ENCODE measurements at regions not wholly inside any gene's neighbourhood (a gene's known extent, or its start where the extent isn't known, plus 50 kb on each side); places are given as distances from the start of the nearest gene placed in this dataset.

DNA sequence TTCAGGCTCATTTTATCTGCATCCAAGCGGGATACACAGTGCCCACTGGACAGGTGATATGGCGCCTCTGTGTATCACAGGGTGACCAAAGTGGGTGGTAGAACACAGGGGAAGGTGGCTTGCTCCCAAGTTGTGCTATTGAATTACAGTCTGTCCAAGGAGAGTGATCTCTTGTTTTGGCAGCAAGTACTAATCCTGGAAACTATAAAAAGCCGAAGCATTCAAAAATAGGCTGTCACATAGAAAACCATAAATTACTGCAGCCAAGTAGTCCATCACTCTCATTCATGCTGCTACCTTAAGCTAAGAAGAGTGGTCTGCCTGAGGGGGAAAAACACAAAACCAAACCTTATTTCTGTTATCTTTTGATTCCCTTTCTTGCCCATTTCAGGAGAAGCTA is 237.1 kb upstream of the POU3F3 start:
- no peak for DNase-seq (ENCODE audit: low spot score)

DNA sequence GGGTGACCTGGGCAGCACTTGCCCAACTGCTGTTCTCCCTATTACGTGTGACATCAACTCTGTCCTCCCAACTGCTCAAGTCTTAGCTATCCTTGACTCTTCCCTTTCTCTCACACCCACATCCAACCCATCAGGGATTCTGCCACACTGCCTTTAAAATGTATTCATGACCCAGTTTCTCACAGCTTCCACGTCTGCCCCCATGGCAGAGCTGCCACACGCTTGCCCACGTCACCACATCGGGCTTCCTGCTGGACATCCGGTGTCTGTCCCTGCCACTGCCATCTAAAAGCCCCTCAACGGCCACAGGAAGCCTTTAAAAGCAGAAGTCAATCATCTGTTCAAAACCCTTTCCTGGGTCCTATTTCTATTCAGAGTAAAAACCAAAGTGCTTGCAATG is 233.1 kb upstream of the POU3F3 start:
- DNase-seq (ENCODE audit: low spot score): no peak

DNA sequence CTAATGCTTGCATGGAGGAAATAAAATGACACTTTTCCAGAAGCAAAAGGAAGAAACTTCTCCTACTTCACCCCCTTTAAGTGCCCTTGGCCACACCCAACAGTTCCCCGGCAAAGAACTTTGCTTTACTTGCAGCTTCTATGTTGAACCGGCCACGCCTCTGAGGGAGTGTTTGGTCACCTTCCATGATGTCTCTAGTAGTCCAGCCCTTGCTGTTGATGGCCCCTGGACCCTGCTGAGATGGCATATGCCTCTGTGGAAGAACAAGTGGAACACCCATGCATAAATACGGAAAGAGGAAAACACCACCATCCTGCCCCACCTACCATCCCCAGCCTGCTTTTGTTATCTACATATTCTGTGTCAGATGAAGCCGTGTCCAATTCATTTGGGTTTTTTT is 218.3 kb upstream of the POU3F3 start:
- no peak for DNase-seq (ENCODE audit: low spot score)

DNA sequence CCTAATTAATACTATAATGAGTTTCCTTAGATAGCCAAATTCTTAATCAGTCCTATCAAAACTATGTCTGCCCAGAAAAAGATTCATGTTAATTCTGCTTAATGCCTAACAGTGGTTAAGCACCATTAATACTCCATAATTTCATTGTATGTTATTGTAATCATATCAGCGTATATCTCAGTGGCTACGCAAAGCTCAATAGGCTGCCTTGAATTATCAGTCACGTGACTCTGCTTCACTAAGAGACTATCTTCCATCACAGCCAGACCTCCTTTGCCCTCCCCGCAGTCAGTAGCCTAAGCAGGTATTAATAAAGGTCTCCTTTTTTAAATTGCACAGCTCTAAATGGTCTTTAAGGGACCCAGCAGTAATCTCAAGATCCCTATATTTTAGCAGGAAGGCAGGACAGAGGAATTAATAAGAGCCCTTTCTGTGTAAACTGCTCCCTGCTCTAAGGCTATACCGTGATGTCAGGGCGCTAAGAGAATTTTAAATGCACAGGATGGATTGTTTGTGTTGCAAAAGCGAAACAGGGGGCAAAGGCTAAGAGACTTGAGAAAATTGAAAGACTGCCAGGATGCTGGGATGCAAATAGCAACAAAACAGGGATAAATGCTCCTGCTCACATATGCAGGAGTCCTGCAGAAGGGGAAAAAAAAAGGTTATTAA is 215.6 kb upstream of the POU3F3 start:
- DNase-seq (ENCODE audit: low spot score): no peak

DNA sequence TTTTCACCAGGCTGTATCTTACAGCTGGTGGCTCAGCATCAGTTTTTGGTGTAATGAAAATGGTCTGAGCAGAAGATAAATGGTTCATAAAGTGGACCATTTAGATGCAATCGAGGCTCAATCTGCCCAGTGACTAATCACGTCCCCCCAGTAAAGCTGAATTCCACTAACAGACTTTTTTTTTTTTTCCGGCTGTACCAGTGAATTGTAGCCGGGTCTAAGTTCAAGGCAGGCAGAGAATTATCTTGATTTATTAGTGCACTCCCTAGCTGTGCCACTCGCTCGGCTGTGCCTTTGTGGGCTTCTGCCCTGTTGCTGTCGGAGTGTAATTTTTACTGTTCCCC is 215.1 kb upstream of the POU3F3 start:
- DNase-seq (ENCODE audit: low spot score): no peak

DNA sequence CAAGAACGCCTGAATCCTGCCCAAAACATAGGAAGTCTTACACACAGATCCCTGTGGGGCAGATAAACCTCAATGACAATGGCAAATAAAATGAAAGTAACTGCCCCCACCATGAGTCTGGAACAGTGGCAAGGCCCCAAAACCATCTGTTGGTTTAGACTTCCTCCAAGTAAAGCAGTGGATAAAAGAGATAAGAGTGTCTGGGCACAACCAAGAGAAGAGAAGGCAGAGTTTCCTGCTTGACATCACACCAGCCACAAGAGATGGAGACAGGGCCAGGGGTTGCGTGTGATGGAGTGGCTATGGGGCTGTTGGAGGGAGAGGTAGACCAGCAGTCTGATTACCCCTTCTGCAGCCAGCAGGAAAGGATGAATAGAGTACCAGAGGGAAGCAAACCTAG is 212.1 kb upstream of the POU3F3 start:
- DNase-seq (ENCODE audit: low spot score): no peak

DNA sequence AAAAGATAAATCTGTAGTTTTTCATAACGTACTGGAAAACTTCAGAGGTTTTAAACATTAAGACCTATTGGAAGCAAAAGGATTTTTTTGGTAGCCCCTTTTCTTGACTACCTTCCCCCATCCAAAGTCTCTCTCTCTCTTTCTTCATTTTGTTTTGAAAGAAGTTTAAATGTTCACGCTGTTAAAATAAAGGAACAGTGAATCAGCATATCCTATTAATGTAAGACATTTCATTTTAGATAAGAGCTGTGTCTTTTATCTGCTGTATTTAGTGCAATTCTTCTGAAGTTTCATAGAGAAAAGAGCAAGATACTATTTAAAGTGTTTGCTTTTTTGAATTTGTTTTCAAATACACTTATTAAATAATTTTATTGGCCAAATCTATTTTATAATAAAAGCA is 205.5 kb upstream of the POU3F3 start:
- DNase-seq (ENCODE audit: low spot score): no peak

DNA sequence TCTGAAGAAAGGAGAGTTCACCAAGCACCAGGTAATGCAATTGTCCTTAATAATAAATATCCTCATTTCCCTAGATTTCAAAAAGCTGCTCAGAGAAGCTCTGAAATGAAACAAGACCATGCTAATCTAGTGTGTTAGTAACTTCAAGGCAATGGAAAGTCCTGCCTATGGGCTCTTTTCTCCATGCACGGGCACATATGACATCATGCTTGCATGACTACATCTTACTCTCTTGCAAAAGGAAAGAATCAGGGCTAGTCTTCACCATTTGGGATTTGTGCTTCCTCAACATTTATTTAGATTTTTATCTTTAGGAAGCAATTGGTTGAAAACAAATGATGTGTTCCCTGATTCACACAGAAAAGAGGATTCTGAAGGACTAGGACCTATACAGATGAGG is 204.0 kb upstream of the POU3F3 start:
- no peak for DNase-seq (ENCODE audit: low spot score)

DNA sequence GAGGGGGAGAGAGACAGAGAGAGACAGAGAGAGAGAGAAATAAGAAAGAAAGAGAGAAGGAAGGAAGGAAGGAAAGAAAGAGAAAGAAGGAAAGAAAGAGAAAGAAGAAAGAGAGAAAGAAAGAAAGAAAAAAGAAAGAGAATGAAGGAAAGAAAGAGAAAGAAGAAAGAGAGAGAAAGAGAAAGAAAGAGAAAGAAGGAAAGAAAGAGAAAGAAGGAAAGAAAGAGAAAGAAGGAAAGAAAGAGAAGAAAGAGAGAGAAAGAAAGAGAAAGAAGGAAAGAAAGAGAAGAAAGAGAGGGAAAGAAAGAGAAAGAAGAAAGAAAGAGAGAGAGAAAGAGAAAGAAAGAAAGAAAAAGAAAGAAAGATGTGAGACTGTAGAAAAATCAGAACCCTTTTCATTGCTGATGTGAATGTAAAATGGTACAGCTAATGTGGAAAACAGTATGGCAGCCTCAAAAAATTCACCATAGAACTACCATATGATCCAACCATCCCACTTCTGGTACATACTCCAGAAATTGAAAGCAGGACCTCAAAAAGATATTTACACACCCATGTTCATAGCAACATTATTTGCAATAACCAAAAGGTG is 203.4 kb upstream of the POU3F3 start:
- DNase-seq (ENCODE audit: low spot score): no peak

DNA sequence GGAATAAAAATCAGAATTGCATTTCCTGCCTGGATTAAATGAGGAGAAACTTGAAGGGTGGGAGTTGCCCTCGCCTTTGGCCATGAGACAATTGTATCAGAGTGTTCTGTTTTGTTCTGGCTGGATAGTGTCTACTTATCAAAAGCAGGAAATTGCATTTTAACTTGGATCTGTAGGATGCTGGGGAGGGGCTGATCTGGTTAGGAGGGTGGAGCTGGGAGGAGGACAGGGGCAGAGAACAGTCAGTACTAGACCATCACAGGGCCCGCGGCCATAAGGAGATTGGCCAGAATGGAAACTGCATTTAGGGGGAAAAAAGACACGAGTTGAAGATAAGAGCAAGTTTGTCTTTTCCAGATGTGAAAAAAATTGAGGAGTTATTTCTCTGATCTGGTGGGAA is 199.1 kb upstream of the POU3F3 start:
- no peak for DNase-seq (ENCODE audit: low spot score)

DNA sequence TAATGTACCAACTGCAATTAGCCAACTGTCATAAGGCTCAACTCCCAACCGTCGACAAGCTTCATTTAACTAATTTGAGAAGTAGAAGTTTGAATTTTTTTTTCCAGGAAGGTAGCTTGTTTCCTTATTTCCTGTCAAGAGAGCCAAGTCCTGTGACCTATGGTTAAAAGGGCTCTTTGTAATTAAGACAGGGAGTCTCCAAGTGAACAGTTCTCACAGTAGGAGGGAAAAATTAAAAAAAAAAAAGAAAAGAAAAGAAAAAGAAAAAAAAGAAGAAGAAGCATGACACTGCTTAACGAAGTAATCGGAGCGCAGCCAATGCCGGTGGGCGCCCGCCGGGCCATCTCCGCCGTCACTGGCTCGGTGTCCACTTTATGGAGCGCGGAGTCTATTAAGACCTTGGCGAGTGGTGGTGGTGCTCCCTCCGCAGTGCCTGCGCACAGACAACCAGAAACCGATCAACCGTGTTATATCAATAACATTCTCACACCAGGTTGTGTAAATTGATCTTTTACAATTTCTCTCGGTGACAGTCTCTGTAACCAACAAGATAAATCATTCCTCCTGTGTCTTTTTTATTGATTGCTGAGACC is 197.2 kb upstream of the POU3F3 start:
- peak; percentile 10 for DNase-seq (ENCODE audit: low spot score)

DNA sequence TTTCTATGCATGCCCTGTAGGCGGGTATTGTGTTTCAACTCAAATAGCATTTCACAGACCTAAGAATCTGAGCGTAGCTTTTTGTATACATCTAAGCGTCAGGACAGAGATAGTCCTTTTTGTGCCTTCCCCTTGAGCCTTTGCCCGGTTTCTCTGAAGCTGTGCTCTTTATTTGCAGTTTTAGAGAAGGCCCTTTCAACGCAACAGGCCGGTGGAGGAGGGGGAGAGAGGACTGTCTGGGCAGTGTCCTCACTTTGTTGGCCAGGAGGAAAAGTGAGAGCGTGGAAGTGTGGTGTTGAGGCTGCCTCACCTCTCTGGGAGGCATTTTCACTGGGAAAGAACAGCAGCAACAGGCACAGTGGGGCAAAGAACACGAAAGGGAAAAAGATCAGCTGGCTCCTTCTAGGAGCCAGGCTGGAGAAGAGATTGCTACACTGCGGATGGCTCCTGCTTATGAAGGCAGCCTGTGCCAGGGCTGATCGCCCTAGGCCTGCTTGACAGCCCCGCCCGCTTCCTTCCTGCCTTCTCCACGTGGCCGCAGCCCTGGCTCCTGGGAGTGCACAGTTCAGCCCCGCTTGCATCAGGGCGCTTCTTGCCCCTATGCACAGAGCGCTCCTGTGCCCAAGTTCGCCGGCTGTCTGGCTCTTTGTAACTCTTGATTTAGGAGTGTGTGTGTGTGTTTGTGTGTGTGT is 195.6 kb upstream of the POU3F3 start:
- peak; percentile 74 for DNase-seq (ENCODE audit: low spot score)

DNA sequence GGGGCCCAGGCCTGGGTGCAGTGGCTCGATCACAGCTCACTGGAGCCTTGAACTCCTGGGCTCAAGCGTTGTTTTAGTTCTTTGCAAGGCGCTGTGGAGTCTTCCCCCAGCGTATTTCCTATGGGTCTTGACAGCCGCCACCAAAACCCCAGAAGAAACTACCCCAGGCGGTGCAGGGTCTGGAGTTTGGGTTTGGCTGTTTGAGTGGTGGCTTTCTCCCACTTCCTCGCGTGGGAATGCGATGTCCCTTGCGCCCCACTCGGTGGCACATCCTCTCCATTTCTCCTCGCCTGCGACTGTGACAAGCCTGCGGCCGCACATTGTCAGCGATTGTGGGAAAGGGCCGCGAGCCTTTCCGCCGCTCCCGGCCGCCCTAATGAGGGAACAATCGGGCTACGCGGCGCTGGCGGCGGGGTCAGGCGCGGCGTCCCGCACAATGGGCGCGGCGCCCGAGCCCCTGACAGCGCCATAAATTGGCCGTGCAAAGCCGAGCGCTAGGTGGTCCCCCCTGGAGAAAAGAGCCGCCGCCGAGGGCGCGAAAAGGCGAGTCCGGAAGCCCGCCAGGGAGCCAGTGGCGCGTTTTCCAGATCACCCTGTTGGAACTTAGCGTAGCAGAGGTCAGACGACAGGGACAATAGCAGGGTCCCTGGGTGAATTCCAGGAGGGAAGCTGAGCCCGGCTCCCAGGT is 194.9 kb upstream of the POU3F3 start:
- DNase-seq (ENCODE audit: low spot score): peak; percentile 54

DNA sequence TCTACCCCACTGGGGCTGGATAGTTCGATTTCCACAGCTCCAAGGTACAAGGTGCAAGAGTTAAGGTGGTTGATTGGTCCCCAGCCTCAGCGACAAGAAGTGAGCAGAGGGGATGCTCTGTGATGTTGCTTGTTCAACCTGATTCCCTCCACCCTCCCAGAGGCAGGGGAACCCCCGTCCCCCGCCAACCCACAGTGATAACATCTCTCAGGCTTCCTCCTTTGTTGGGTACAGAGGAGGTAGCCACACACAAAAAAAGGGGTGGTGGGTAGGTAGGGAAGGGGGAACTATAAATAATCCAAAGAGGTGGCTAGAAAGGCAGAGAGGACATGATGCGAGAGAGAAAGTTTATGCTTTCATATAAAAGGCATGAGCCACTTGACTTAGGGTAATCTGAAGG is 192.9 kb upstream of the POU3F3 start:
- no peak for DNase-seq (ENCODE audit: low spot score)

DNA sequence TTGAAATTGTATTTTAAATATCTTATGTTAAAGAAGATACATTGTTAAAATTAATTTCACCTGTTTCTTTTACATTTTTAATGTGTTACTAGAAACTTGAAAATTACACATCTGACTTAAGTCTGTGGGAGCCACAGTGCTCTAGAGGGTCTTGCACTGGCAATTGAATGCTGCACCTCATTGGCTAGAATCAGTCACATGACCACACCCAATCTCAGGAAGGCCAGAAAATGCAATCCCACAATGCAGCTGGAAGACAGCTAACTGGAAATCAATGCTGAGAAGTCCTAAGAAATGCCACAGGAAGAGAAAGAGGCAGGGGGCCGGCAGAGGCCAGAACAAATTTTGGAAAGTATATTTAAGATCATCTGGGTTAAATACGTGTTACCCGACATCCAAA is 189.2 kb upstream of the POU3F3 start:
- DNase-seq (ENCODE audit: low spot score): no peak

DNA sequence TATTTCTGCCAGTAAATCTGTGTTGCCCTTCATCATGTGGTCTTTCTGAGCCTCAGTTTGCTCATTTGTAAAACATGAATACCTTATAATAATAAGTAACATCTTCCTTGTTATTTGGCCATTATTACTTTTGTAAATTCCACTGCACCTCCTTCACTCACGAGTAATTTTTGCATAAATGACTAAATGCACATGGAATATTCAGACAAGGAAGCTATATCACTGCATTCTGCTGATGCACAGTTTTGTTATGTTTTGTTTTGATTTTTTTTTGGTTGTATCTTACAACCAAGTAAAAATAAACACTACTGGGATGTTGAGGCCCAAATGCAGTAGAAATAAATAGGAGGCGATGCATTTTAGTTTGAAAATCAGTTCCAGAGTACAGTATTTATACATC is 185.3 kb upstream of the POU3F3 start:
- DNase-seq (ENCODE audit: low spot score): no peak

DNA sequence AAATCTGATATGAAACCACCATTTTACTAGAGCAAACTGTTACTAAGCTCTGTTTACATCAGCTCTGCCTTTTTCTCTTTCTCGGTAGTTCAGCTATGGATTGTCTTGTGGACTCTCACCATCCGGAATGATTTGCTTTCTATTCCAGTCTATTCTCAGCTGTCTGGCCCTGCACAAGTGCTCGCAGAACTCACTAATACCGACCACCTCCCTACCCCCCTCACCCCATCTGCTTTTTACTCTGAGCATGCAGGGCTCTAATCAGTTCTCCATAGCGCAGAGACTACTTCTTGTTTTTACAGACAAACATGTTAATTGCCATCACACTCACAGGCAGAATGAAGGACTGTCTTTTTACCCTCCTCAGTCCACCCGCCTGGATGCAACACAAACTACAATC is 180.7 kb upstream of the POU3F3 start:
- DNase-seq (ENCODE audit: low spot score): no peak

DNA sequence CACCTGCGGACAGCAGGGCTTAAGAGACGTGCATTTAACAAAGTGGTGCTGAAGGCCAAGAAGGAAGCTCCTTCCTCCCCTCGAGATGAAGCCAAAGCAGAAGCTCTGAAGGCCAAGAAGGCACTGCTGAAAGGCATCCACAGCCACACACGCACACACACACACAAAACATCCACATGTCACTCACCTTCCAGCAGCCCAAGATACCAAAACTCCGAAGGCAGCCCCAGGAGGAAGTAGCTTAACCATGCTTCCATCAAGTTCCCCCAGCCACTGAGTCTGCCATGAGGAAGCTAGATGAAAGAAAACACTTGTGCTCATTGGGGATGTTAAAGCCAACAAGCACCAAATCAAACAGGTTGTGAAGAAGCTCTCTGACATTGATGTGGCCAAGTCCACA is 175.7 kb upstream of the POU3F3 start:
- no peak for DNase-seq (ENCODE audit: low spot score)

DNA sequence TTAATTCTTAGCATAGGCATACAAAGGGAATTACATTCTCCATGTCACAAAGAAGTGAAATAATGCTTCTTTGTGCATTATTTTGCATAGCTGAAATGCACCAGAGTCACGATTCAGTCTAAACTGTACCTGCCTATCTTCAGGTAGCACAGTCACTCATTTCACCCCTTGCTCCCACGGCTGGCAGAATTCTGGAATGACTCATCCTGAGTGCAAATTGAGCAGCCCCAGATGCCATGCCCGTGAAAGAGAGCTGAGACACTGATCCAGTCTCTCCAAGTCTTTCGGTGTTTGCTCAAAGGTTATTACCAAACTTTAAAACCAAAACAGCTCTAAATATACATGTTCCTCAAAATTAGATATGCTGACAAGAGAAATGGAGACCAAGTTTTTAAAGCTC is 168.3 kb upstream of the POU3F3 start:
- no peak for DNase-seq (ENCODE audit: low spot score)

DNA sequence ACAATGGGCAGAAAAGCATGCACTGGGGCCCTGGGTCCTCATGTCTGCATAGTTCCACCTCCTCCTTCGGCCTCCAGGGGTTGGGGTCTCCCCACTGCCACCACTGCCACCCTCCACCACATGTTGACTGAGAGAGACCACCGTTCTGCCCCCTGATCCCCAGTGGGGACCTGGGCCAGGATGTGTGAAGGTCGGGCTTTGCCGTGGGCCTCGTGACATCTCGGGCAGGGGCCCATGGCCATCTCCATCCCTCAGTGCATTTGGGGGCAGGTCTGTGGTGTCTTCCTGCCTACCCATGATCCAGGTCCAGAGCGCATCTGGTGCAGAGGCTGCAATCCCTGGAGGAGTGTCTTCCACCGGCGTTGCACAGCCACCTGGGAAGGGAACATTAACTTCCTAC is 166.8 kb upstream of the POU3F3 start:
- DNase-seq (ENCODE audit: low spot score): no peak

DNA sequence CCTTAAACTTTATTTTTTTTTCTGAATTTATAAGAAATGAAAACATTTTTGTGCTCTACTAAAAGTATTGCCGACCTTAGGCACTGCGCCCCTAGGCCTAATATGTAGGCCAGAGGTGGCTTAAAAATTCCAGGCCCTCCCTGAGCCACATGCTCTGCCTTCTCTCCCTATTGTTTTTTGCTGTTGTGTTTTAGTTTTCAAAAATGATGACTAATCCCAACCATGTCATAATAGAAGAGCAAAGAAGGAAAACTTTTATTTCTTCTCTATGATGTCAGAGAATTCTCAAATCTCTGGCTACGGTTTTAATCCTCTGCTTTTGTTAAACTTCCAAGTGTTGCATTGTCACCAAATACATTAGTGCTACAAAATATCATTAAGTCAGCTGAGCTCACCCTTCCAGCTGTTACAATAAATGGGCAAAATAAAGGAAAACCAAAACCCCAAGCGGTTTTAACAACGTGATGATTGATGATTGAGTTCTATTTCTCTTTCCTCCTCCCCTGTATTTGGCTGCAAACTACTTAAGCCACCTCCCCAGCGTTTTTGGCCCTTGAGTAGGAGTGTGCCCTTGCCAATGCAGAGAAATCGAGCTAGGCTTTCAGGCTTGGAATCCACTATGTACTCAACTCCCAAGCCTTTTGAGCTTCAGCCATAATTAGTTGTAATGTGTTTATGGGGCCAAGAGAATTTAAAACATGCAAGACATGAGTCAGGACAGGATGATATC is 163.5 kb upstream of the POU3F3 start:
- no peak for DNase-seq (ENCODE audit: low spot score)

DNA sequence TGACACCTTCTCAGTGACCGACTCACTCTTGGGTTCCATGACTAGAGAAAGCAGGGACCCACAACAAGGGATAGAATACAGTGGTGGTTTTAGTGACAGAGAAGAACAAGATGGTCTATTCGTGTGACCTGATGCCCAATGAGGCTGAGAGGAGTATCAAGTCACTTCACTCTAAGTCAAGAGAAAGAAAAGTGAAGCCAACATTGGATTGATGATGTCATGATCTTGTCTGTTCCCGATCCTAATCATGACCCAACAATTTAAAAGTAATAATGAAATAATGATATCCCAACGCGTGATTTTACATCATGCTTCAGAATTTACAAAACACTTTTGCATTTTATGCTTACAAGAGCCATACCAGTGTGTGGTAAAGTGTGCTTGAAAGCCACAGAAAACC is 155.6 kb upstream of the POU3F3 start:
- no peak for DNase-seq (ENCODE audit: low spot score)
